Gastroesophageal sphincter (tissue), 3 donors: ENCODE measurements at regions not wholly inside any gene's neighbourhood (a gene's known extent, or its start where the extent isn't known, plus 50 kb on each side); places are given as distances from the start of the nearest gene placed in this dataset.

ENCODE experiments used
- CTCF ChIP-seq, 4 experiments: fragments of 200-600 bp in 2 of 4; fragments of 450-650 bp in 2 of 4; sonication (generic) in 1 of 4; IDR thresholded peaks; one replicate each; pipeline ENCODE4 v1.5.1; 2017 to 2019; ENCODE audit warnings: antibody characterized with exemption in 4 of 4, mild to moderate bottlenecking in 2 of 4, moderate library complexity in 2 of 4
- POLR2AphosphoS5 ChIP-seq: sonication (generic); formaldehyde crosslinking; IDR thresholded peaks from one replicate; pipeline ENCODE4 v1.6.1; 2017; ENCODE audit warnings: antibody characterized with exemption

GRCh38 chr2:160892204-160892603 is 268.0 kb upstream of the TANK start:
- TF ChIP-seq CTCF (IDR thresholded peaks at IDR 0.05) (no peak), POLR2AphosphoS5 (no peak)
